ENCODE measurements at regions not wholly inside any gene's neighbourhood (a gene's known extent, or its start where the extent isn't known, plus 50 kb on each side); places are given as distances from the start of the nearest gene placed in this dataset.

GRCh38 chr9:26053954-26054353 lies 375.7 kb upstream of the TUSC1 start (continued):
- no peak for TF ChIP-seq ZMAT4 (CRISPR knock-in tag; IDR thresholded peaks at IDR 0.05)

DNA sequence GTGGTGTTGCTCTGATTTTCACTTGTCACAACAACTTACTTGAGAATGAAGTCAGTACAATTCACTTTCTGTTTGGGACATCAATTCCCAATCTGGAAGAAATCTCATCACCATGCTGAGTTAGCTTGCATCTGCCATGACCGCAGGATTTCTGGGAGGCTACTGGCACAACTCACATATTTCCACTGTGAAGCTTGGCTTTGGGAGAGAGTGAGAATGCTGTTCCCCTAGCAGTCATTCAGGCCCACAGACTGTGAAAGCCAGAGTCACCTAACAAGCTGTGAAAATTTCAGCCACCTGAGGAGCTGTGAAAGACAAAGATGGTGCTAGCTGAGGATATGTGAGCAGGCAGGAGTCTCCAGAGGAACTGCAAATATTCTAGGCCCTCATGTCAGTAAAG lies 365.2 kb upstream of the TUSC1 start:
- ATAC-seq (peak; percentile 20; the same call in 1 of the 2 replicates), DNase-seq (ENCODE audit: low spot score) (no peak)
- ChIA-PET POLR2A (no interaction called here), CTCF (no interaction called here)
- H3K27me3 Mint-ChIP-seq (ENCODE audit: low read depth): no peaks in the 10 kb centered on the region
- H3K27ac Mint-ChIP-seq: no peak overlapping the region
- H3K36me3 Mint-ChIP-seq: peaks cover 17% of the 10 kb centered on the region
- H3K4me3 Mint-ChIP-seq: no peak overlapping the region
- peaks cover 27% of the 10 kb centered on the region for H3K9me3 Mint-ChIP-seq
- H3K4me1 Mint-ChIP-seq: no peaks in the 10 kb centered on the region; the same call in 1 of the 2 replicates
- TF ChIP-seq, protein P1, sequence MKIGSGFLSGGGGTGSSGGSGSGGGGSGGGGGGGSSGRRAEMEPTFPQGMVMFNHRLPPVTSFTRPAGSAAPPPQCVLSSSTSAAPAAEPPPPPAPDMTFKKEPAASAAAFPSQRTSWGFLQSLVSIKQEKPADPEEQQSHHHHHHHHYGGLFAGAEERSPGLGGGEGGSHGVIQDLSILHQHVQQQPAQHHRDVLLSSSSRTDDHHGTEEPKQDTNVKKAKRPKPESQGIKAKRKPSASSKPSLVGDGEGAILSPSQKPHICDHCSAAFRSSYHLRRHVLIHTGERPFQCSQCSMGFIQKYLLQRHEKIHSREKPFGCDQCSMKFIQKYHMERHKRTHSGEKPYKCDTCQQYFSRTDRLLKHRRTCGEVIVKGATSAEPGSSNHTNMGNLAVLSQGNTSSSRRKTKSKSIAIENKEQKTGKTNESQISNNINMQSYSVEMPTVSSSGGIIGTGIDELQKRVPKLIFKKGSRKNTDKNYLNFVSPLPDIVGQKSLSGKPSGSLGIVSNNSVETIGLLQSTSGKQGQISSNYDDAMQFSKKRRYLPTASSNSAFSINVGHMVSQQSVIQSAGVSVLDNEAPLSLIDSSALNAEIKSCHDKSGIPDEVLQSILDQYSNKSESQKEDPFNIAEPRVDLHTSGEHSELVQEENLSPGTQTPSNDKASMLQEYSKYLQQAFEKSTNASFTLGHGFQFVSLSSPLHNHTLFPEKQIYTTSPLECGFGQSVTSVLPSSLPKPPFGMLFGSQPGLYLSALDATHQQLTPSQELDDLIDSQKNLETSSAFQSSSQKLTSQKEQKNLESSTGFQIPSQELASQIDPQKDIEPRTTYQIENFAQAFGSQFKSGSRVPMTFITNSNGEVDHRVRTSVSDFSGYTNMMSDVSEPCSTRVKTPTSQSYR (CRISPR knock-in tag; IDR thresholded peaks at IDR 0.05): no peak
- TF ChIP-seq MAX (CRISPR knock-in tag; IDR thresholded peaks at IDR 0.05) (no peak), NR1H2 (CRISPR knock-in tag; IDR thresholded peaks at IDR 0.05) (no peak), NR3C1 (CRISPR knock-in tag; conservative IDR thresholded peaks at IDR 0.05; ENCODE audit: low read depth) (no peak), GRHL2 (CRISPR knock-in tag; IDR thresholded peaks at IDR 0.05; ENCODE audit: insufficient replicate concordance, severe bottlenecking) (no peak), ETV6 (CRISPR knock-in tag; IDR thresholded peaks at IDR 0.05) (no peak), CTCF (IDR thresholded peaks at IDR 0.05) (no peak), AR (CRISPR knock-in tag; IDR thresholded peaks at IDR 0.05) (no peak), ZNF425 (CRISPR knock-in tag; conservative IDR thresholded peaks at IDR 0.05) (no peak), ZNF121 (CRISPR knock-in tag; IDR thresholded peaks at IDR 0.05) (no peak), ZNF219 (CRISPR knock-in tag; IDR thresholded peaks at IDR 0.05; ENCODE audit: borderline replicate concordance) (no peak), ZNF416 (CRISPR knock-in tag; IDR thresholded peaks at IDR 0.05) (no peak)
- TF ChIP-seq, protein P2, sequence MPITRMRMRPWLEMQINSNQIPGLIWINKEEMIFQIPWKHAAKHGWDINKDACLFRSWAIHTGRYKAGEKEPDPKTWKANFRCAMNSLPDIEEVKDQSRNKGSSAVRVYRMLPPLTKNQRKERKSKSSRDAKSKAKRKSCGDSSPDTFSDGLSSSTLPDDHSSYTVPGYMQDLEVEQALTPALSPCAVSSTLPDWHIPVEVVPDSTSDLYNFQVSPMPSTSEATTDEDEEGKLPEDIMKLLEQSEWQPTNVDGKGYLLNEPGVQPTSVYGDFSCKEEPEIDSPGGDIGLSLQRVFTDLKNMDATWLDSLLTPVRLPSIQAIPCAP (CRISPR knock-in tag; IDR thresholded peaks at IDR 0.05): no peak
- TF ChIP-seq, protein P3, sequence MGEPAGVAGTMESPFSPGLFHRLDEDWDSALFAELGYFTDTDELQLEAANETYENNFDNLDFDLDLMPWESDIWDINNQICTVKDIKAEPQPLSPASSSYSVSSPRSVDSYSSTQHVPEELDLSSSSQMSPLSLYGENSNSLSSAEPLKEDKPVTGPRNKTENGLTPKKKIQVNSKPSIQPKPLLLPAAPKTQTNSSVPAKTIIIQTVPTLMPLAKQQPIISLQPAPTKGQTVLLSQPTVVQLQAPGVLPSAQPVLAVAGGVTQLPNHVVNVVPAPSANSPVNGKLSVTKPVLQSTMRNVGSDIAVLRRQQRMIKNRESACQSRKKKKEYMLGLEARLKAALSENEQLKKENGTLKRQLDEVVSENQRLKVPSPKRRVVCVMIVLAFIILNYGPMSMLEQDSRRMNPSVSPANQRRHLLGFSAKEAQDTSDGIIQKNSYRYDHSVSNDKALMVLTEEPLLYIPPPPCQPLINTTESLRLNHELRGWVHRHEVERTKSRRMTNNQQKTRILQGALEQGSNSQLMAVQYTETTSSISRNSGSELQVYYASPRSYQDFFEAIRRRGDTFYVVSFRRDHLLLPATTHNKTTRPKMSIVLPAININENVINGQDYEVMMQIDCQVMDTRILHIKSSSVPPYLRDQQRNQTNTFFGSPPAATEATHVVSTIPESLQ (CRISPR knock-in tag; IDR thresholded peaks at IDR 0.05): no peak
- TF ChIP-seq, protein P4, sequence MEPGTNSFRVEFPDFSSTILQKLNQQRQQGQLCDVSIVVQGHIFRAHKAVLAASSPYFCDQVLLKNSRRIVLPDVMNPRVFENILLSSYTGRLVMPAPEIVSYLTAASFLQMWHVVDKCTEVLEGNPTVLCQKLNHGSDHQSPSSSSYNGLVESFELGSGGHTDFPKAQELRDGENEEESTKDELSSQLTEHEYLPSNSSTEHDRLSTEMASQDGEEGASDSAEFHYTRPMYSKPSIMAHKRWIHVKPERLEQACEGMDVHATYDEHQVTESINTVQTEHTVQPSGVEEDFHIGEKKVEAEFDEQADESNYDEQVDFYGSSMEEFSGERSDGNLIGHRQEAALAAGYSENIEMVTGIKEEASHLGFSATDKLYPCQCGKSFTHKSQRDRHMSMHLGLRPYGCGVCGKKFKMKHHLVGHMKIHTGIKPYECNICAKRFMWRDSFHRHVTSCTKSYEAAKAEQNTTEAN (CRISPR knock-in tag; IDR thresholded peaks at IDR 0.05): no peak
